Endothelial cell of umbilical vein (primary cell): ENCODE measurements at regions not wholly inside any gene's neighbourhood (a gene's known extent, or its start where the extent isn't known, plus 50 kb on each side); places are given as distances from the start of the nearest gene placed in this dataset.

Experiments
- BruUV-seq: library from RNA; stranded (reverse); fragments of 400-500 nt; replicated peaks from 2 replicates; lab custom pipeline; 2021; lab: Mats Ljungman, UMichigan
- CTCF ChIA-PET: fragments of 300-600, 350-600 bp; sonication (Branson Sonifier 250); formaldehyde crosslinking; loops from one replicate; lab custom pipeline; 2021; ENCODE audit warnings: antibody characterized with exemption, inconsistent platforms; lab: Charles Lee
- POLR2A ChIA-PET: fragments of 300-600, 350-600 bp; sonication (Branson Sonifier 250); formaldehyde crosslinking; loops from one replicate; lab custom pipeline; 2021; ENCODE audit warnings: antibody characterized with exemption, inconsistent platforms; lab: Charles Lee
- DNase-seq: peaks from one replicate; pipeline ENCODE4 v3.0.0-alpha.2; 2011; ENCODE audit warnings: low read depth, low spot score
- FAIRE-seq: peaks from 2 replicates; lab custom pipeline; 2011; peaks lifted over from hg19 to GRCh38; lab: Jason Lieb, UNC
- H2AFZ ChIP-seq: 2 replicates; pipeline ENCODE4 v1.6.0; 2012; ENCODE audit warnings: low read depth, low read length, control low read depth, inconsistent platforms
- H3K27ac ChIP-seq: 2 replicates; pipeline ENCODE4 v1.5.1; 2011; ENCODE audit warnings: low read depth, mild to moderate bottlenecking, control low read depth, low read length, moderate library complexity; ENCODE audit not compliant: insufficient read depth
- H3K27me3 ChIP-seq, 2 experiments: 2 replicates each; pipeline versions ENCODE4 v1.6.0 to v1.6.1; 2011; ENCODE audit warnings: low read length in 2 of 2, mixed read lengths in 1 of 2; ENCODE audit not compliant: control insufficient read depth in 2 of 2, insufficient read depth in 2 of 2
- H3K36me3 ChIP-seq, 2 experiments: 2 replicates in 1 of 2; 3 replicates in 1 of 2; pipeline ENCODE4 v1.5.1; 2011; ENCODE audit warnings: low read length in 2 of 2, mild to moderate bottlenecking in 1 of 2, moderate library complexity in 1 of 2; ENCODE audit not compliant: control insufficient read depth in 2 of 2, insufficient read depth in 2 of 2; ENCODE audit errors: extremely low read depth in 1 of 2
- H3K4me1 ChIP-seq: 3 replicates; pipeline ENCODE4 v1.5.1; 2011; ENCODE audit warnings: mild to moderate bottlenecking, low read length; ENCODE audit not compliant: control insufficient read depth, insufficient read depth; ENCODE audit errors: extremely low read depth
- H3K4me2 ChIP-seq: 2 replicates; pipeline ENCODE4 v1.6.1; 2011; ENCODE audit warnings: low read length, control low read depth, mixed read lengths; ENCODE audit not compliant: insufficient read depth
- H3K4me3 ChIP-seq, 3 experiments: fragments of 200-600 bp in 1 of 3; sonication (generic), shearing (Covaris generic) in 1 of 3; replicated peaks in 1 of 3; 2 replicates each; pipeline ENCODE4 v1.5.1; 2011 to 2016; ENCODE audit warnings: control low read depth in 3 of 3, low read length in 3 of 3, mild to moderate bottlenecking in 2 of 3, inconsistent platforms in 1 of 3, low read depth in 1 of 3, moderate library complexity in 1 of 3; ENCODE audit not compliant: insufficient read depth in 1 of 3
- H3K79me2 ChIP-seq: 2 replicates; pipeline ENCODE4 v1.6.0; 2012; ENCODE audit warnings: low read length, inconsistent platforms; ENCODE audit not compliant: control insufficient read depth, insufficient read depth
- H3K9ac ChIP-seq: replicated peaks from 2 replicates; pipeline ENCODE3; 2011; ENCODE audit warnings: low read length, control low read depth; ENCODE audit not compliant: insufficient read depth; ENCODE audit errors: extremely low read depth
- H3K9me1 ChIP-seq: replicated peaks from 3 replicates; pipeline ENCODE4 v1.6.0; 2011; ENCODE audit warnings: mild to moderate bottlenecking, low read length; ENCODE audit not compliant: control insufficient read depth, insufficient read depth; ENCODE audit errors: extremely low read depth
- H3K9me3 ChIP-seq: replicated peaks from 2 replicates; pipeline ENCODE4 v1.5.1; 2012; ENCODE audit warnings: low read length, inconsistent platforms; ENCODE audit not compliant: control insufficient read depth, insufficient read depth
- H4K20me1 ChIP-seq: replicated peaks from 2 replicates; pipeline ENCODE3; 2011; ENCODE audit warnings: mild to moderate bottlenecking, low read length; ENCODE audit not compliant: control insufficient read depth, insufficient read depth; ENCODE audit errors: extremely low read depth
- EZH2 ChIP-seq: IDR thresholded peaks from 2 replicates; pipeline ENCODE4 v1.6.1; 2012; ENCODE audit warnings: borderline replicate concordance, low read depth, mild to moderate bottlenecking, moderate library complexity, low read length, inconsistent platforms; ENCODE audit not compliant: severe bottlenecking
- FOS ChIP-seq: IDR thresholded peaks from 2 replicates; pipeline ENCODE4 v1.6.1; 2011; ENCODE audit warnings: mild to moderate bottlenecking, low read length, moderate library complexity, borderline replicate concordance; ENCODE audit not compliant: insufficient read depth
- GATA2 ChIP-seq: IDR thresholded peaks from 2 replicates; pipeline ENCODE4 v1.7.0; 2011; ENCODE audit warnings: low read depth, mild to moderate bottlenecking, moderate library complexity, mixed read lengths, low read length; ENCODE audit not compliant: insufficient read length, insufficient read depth
- JUN ChIP-seq: IDR thresholded peaks from 2 replicates; pipeline ENCODE4 v1.6.1; 2011; ENCODE audit warnings: borderline replicate concordance, low read depth; ENCODE audit not compliant: insufficient read length, insufficient read depth
- MYC ChIP-seq: IDR thresholded peaks from one replicate; pipeline ENCODE4 v1.6.1; 2011; ENCODE audit warnings: mild to moderate bottlenecking, low read depth, low read length
- POLR2AphosphoS5 ChIP-seq: IDR thresholded peaks from 2 replicates; pipeline ENCODE4 v1.6.1; 2012; ENCODE audit warnings: low read depth, mild to moderate bottlenecking, control low read depth, low read length, moderate library complexity; ENCODE audit not compliant: insufficient read depth
- dilution Hi-C: fragments of 300-500 bp; cut with MboI; formaldehyde crosslinking; loops from one replicate; pipeline ENCODE4 v1.15.0; 2019; ENCODE audit warnings: low sequenced_read_pairs; ENCODE audit not compliant: extremely low pct_ligation_motif_present
- intact Hi-C: fragments of 100-400 bp; cut with micrococcal nuclease; formaldehyde crosslinking; loops from one replicate; pipeline ENCODE4 v1.10.0; 2022
- TF ChIP-seq, protein P1 (sequence below): IDR thresholded peaks from 2 replicates; pipeline ENCODE4 v1.6.1; 2011; ENCODE audit not compliant: insufficient read depth, insufficient read length

DNA sequence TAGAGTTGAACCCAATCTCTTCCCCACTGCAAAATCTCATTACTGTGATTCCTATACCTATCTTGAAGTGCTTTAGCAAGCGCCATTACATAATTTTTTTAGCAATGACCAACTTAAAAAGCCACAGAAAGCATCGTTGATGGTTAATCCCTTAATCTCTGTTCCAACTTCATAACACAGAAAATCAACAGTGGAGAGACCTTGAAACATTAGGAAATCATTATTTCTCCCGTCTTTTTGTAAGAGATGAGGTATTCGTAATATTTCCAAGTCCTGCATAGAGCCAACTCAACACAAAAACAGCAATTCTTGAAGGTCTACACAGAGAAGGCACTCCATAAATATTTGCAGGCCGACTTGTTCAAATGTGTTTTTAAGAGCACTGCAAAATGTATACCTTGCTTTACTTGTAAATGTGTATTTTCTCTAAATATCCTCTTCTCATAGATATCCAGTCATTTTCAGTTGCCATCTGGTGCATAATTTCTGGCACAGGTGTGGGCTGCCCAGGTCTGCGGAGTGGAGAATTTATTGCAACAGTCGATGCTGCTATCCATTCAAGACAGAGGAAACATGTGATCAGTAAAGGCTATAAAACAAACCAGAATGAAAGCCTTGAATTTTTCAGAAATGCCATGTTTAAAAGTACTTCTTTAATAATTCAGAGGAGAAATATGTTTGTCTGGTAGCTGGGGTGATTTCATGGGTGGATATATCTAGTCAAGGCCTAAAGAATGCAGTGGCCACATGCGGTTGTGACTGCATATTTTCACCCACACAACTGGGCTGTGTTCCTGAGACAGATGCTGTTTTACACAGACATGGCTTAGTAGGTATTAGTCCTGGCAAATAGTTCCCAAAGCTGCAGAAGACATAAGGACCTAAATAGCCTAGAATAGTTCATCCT is 234.3 kb upstream of the STARD13 start:
- H2AFZ ChIP-seq = no peak overlapping the region
- H3K9me1 ChIP-seq = no peaks in the 10 kb centered on the region
- H3K27ac ChIP-seq = no peak overlapping the region
- H4K20me1 ChIP-seq = no peaks in the 10 kb centered on the region
- H3K4me3 ChIP-seq = no peak overlapping the region
- H3K9me3 ChIP-seq = no peaks in the 10 kb centered on the region
- no TSS peak for BruUV-seq
- H3K9ac ChIP-seq = no peak overlapping the region
- no peak for FAIRE-seq
- no peaks in the 10 kb centered on the region for H3K79me2 ChIP-seq
- H3K4me2 ChIP-seq = no peak overlapping the region
- H3K27me3 ChIP-seq = no peaks in the 10 kb centered on the region
- no peak for DNase-seq
- no peaks in the 10 kb centered on the region for H3K4me1 ChIP-seq
- dilution Hi-C loops = no loop called here
- POLR2A ChIA-PET = no interaction called here
- CTCF ChIA-PET = interaction anchor here (1.1 to 1.2 kb wide), 2 partner anchors 10 to 12 kb away, joined by 3 read pairs; no protein-coding TSS in a partner anchor
- TF ChIP-seq JUN (no peak), FOS (no peak), MYC (no peak), EZH2 (no peak), POLR2AphosphoS5 (no peak), GATA2 (no peak)
- TF ChIP-seq, protein P1, sequence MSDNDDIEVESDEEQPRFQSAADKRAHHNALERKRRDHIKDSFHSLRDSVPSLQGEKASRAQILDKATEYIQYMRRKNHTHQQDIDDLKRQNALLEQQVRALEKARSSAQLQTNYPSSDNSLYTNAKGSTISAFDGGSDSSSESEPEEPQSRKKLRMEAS = no peak
- intact Hi-C loops = no loop called here
- H3K36me3 ChIP-seq = no peaks in the 10 kb centered on the region
